ENCODE measurements at regions not wholly inside any gene's neighbourhood (a gene's known extent, or its start where the extent isn't known, plus 50 kb on each side); places are given as distances from the start of the nearest gene placed in this dataset.
"Not testable (repeated sequence)": the region's sequence is repeated elsewhere in the genome, so short reads cannot be mapped to it uniquely, and the experiment has no call there.

GRCh38 chr22:16463472-16463871, 129.1 kb downstream of the CCT8L2 start:
- POLR2A ChIA-PET, ATAC-seq, H3K36me3 Mint-ChIP-seq, H3K27ac Mint-ChIP-seq, H3K4me1 Mint-ChIP-seq, H3K4me3 Mint-ChIP-seq, DNase-seq: not testable (repeated sequence)
- Mint-ChIP-seq H3K9me3 (peaks cover 0 to 14% (median 0%) of the 10 kb centered on the region in 9 donors), H3K27me3 (peaks cover 0 to 13% (median 4%) of the 10 kb centered on the region in 5 donors)

GRCh38 chr22:16447451-16447850, 145.2 kb downstream of the CCT8L2 start:
- H3K4me1 Mint-ChIP-seq, H3K36me3 Mint-ChIP-seq, H3K4me3 Mint-ChIP-seq, H3K27ac Mint-ChIP-seq, POLR2A ChIA-PET, ATAC-seq, DNase-seq: not testable (repeated sequence)
- H3K9me3 Mint-ChIP-seq: peaks cover 0 to 18% (median 6%) of the 10 kb centered on the region in 9 donors
- peaks cover 0 to 17% (median 0%) of the 10 kb centered on the region in 5 donors for H3K27me3 Mint-ChIP-seq

GRCh38 chr22:16446755-16447440, 145.7 kb downstream of the CCT8L2 start:
- POLR2A ChIA-PET, H3K4me3 Mint-ChIP-seq, H3K36me3 Mint-ChIP-seq, ATAC-seq, H3K27ac Mint-ChIP-seq, H3K4me1 Mint-ChIP-seq, DNase-seq: not testable (repeated sequence)
- H3K9me3 Mint-ChIP-seq: peaks cover 0 to 14% (median 5%) of the 10 kb centered on the region in 9 donors
- H3K27me3 Mint-ChIP-seq: peaks cover 0 to 17% (median 0%) of the 10 kb centered on the region in 5 donors

GRCh38 chr22:16441014-16441413, 151.6 kb downstream of the CCT8L2 start:
- POLR2A ChIA-PET, H3K27ac Mint-ChIP-seq, H3K4me1 Mint-ChIP-seq, H3K36me3 Mint-ChIP-seq, H3K4me3 Mint-ChIP-seq, ATAC-seq, H3K9me3 Mint-ChIP-seq, H3K27me3 Mint-ChIP-seq: not testable (repeated sequence)
- peak in 1 of 10 donors; percentile 4 for DNase-seq

GRCh38 chr22:16423476-16423875, 169.1 kb downstream of the CCT8L2 start:
- H3K27me3 Mint-ChIP-seq, H3K4me3 Mint-ChIP-seq, H3K4me1 Mint-ChIP-seq, DNase-seq, H3K27ac Mint-ChIP-seq, POLR2A ChIA-PET, H3K36me3 Mint-ChIP-seq, ATAC-seq: not testable (repeated sequence)
- H3K9me3 Mint-ChIP-seq: peaks cover 0 to 17% (median 0%) of the 10 kb centered on the region in 9 donors

GRCh38 chr22:16417498-16417897, 175.1 kb downstream of the CCT8L2 start:
- peaks cover 0 to 20% (median 2%) of the 10 kb centered on the region in 9 donors for H3K9me3 Mint-ChIP-seq
- H3K36me3 Mint-ChIP-seq, ATAC-seq, H3K4me3 Mint-ChIP-seq, POLR2A ChIA-PET, DNase-seq, H3K4me1 Mint-ChIP-seq, H3K27me3 Mint-ChIP-seq, H3K27ac Mint-ChIP-seq: not testable (repeated sequence)

- H3K27me3 Mint-ChIP-seq, H3K27ac Mint-ChIP-seq, H3K4me3 Mint-ChIP-seq, H3K4me1 Mint-ChIP-seq, DNase-seq, H3K36me3 Mint-ChIP-seq, ATAC-seq, POLR2A ChIA-PET: not testable (repeated sequence)
- H3K9me3 Mint-ChIP-seq: peaks cover 0 to 23% (median 5%) of the 10 kb centered on the region in 9 donors
These were observed 188.0 kb downstream of the CCT8L2 start for GRCh38 chr22:16404639-16405038.

- H3K36me3 Mint-ChIP-seq, H3K4me1 Mint-ChIP-seq, DNase-seq, POLR2A ChIA-PET, H3K27me3 Mint-ChIP-seq, H3K27ac Mint-ChIP-seq, H3K4me3 Mint-ChIP-seq, ATAC-seq: not testable (repeated sequence)
- peaks cover 0 to 33% (median 5%) of the 10 kb centered on the region in 9 donors for H3K9me3 Mint-ChIP-seq
These were observed 188.9 kb downstream of the CCT8L2 start for GRCh38 chr22:16403661-16404060.

- H3K36me3 Mint-ChIP-seq, ATAC-seq, DNase-seq, H3K4me1 Mint-ChIP-seq, H3K27me3 Mint-ChIP-seq, H3K27ac Mint-ChIP-seq, POLR2A ChIA-PET, H3K4me3 Mint-ChIP-seq: not testable (repeated sequence)
- peaks cover 0 to 39% (median 5%) of the 10 kb centered on the region in 9 donors for H3K9me3 Mint-ChIP-seq
These were observed 189.7 kb downstream of the CCT8L2 start for GRCh38 chr22:16402874-16403399.

- H3K27ac Mint-ChIP-seq, H3K36me3 Mint-ChIP-seq, H3K4me1 Mint-ChIP-seq, H3K4me3 Mint-ChIP-seq, ATAC-seq, DNase-seq, POLR2A ChIA-PET: not testable (repeated sequence)
- Mint-ChIP-seq H3K9me3 (peaks cover 0 to 12% (median 4%) of the 10 kb centered on the region in 9 donors), H3K27me3 (peaks cover 2 to 25% (median 11%) of the 10 kb centered on the region in 5 donors)
These were observed 199.1 kb downstream of the CCT8L2 start for GRCh38 chr22:16393476-16393875.

GRCh38 chr22:16391417-16391930, 201.1 kb downstream of the CCT8L2 start:
- POLR2A ChIA-PET, DNase-seq, H3K27ac Mint-ChIP-seq: not testable (repeated sequence)

GRCh38 chr22:16390541-16391217, 201.9 kb downstream of the CCT8L2 start:
- peaks cover 0 to 10% (median 2%) of the 10 kb centered on the region in 9 donors for H3K9me3 Mint-ChIP-seq
- H3K36me3 Mint-ChIP-seq, DNase-seq, H3K27ac Mint-ChIP-seq, POLR2A ChIA-PET, H3K4me3 Mint-ChIP-seq, H3K4me1 Mint-ChIP-seq, ATAC-seq: not testable (repeated sequence)
- H3K27me3 Mint-ChIP-seq: peaks cover 10 to 40% (median 18%) of the 10 kb centered on the region in 5 donors

More at GRCh38 chr22:16391417-16391930, 201.1 kb downstream of the CCT8L2 start:
- not testable (repeated sequence) for ATAC-seq, H3K4me1 Mint-ChIP-seq, H3K36me3 Mint-ChIP-seq, H3K4me3 Mint-ChIP-seq
- Mint-ChIP-seq H3K9me3 (peaks cover 0 to 10% (median under 1%) of the 10 kb centered on the region in 9 donors), H3K27me3 (peaks cover 6 to 36% (median 12%) of the 10 kb centered on the region in 5 donors)

- H3K4me3 Mint-ChIP-seq, POLR2A ChIA-PET, H3K27ac Mint-ChIP-seq: not testable (repeated sequence)
These were observed 202.6 kb downstream of the CCT8L2 start for GRCh38 chr22:16390046-16390445.

More at GRCh38 chr22:16390046-16390445, 202.6 kb downstream of the CCT8L2 start:
- H3K27me3 Mint-ChIP-seq: peaks cover 10 to 40% (median 19%) of the 10 kb centered on the region in 5 donors
- not testable (repeated sequence) for DNase-seq, H3K4me1 Mint-ChIP-seq, H3K36me3 Mint-ChIP-seq, ATAC-seq
- H3K9me3 Mint-ChIP-seq: peaks cover 0 to 10% (median 2%) of the 10 kb centered on the region in 9 donors

All from naive thymus-derived CD8-positive, alpha-beta T cell (primary cell).